CD8-positive, alpha-beta memory T cell (primary cell): ENCODE measurements at regions not wholly inside any gene's neighbourhood (a gene's known extent, or its start where the extent isn't known, plus 50 kb on each side); places are given as distances from the start of the nearest gene placed in this dataset.

Experiments used
- CTCF ChIA-PET: fragments of 350-600 bp; sonication (Branson Sonifier 250); formaldehyde crosslinking; loops from one replicate; lab custom pipeline; 2021; ENCODE audit warnings: antibody characterized with exemption; lab: Charles Lee
- POLR2A ChIA-PET: fragments of 350-600 bp; sonication (Branson Sonifier 250); formaldehyde crosslinking; loops from one replicate; lab custom pipeline; 2021; ENCODE audit warnings: antibody characterized with exemption; lab: Charles Lee
- DNase-seq, 5 donors: peaks; one replicate each; pipeline versions ENCODE4 v3.0.0 to v3.0.0-alpha.2; 2020 to 2022; ENCODE audit warnings: mixed read lengths in 1 of 5
- H3K27ac ChIP-seq: one replicate; pipeline ENCODE4 v1.7.0; 2013; ENCODE audit warnings: low read depth, mild to moderate bottlenecking, low read length, moderate library complexity
- H3K27me3 ChIP-seq: 2 replicates; pipeline ENCODE4 v1.7.0; 2013; ENCODE audit warnings: low read length, mild to moderate bottlenecking; ENCODE audit not compliant: insufficient read depth, poor library complexity, severe bottlenecking
- H3K36me3 ChIP-seq: 2 replicates; pipeline ENCODE4 v1.7.0; 2013; ENCODE audit warnings: mild to moderate bottlenecking, low read length, moderate library complexity; ENCODE audit not compliant: insufficient read depth
- H3K4me1 ChIP-seq: 2 replicates; pipeline ENCODE4 v1.7.0; 2013; ENCODE audit warnings: mild to moderate bottlenecking, low read length, moderate library complexity; ENCODE audit not compliant: insufficient read depth
- H3K4me3 ChIP-seq: 2 replicates; pipeline ENCODE4 v1.7.0; 2013; ENCODE audit warnings: mild to moderate bottlenecking, low read length
- H3K9me3 ChIP-seq: 2 replicates; pipeline ENCODE4 v1.7.0; 2013; ENCODE audit warnings: mild to moderate bottlenecking, low read length
- H3K27ac Mint-ChIP-seq, 8 donors: one replicate each; pipeline ENCODE4 v1.8.0; 2020 to 2021; ENCODE audit warnings: mixed read lengths in 8 of 8, mild to moderate bottlenecking in 6 of 8, inconsistent platforms in 3 of 8, moderate library complexity in 3 of 8
- H3K27me3 Mint-ChIP-seq, 2 donors: one replicate each; pipeline ENCODE4 v1.8.0; 2020 to 2021; ENCODE audit warnings: mixed read lengths in 2 of 2, mild to moderate bottlenecking in 1 of 2, moderate library complexity in 1 of 2
- H3K36me3 Mint-ChIP-seq, 3 donors: one replicate each; pipeline ENCODE4 v1.8.0; 2020 to 2021; ENCODE audit warnings: mixed read lengths in 3 of 3, inconsistent platforms in 1 of 3, mild to moderate bottlenecking in 1 of 3
- H3K4me1 Mint-ChIP-seq, 3 donors: one replicate each; pipeline ENCODE4 v1.8.0; 2020 to 2021; ENCODE audit warnings: mixed read lengths in 3 of 3, inconsistent platforms in 1 of 3, mild to moderate bottlenecking in 1 of 3
- H3K4me3 Mint-ChIP-seq, 7 donors: one replicate each; pipeline ENCODE4 v1.8.0; 2020 to 2021; ENCODE audit warnings: mixed read lengths in 7 of 7, mild to moderate bottlenecking in 6 of 7, moderate library complexity in 4 of 7, inconsistent platforms in 2 of 7
- H3K9me3 Mint-ChIP-seq, 5 donors: one replicate each; pipeline ENCODE4 v1.8.0; 2020 to 2022; ENCODE audit warnings: mixed read lengths in 5 of 5, mild to moderate bottlenecking in 3 of 5, moderate library complexity in 2 of 5, inconsistent platforms in 1 of 5

DNA sequence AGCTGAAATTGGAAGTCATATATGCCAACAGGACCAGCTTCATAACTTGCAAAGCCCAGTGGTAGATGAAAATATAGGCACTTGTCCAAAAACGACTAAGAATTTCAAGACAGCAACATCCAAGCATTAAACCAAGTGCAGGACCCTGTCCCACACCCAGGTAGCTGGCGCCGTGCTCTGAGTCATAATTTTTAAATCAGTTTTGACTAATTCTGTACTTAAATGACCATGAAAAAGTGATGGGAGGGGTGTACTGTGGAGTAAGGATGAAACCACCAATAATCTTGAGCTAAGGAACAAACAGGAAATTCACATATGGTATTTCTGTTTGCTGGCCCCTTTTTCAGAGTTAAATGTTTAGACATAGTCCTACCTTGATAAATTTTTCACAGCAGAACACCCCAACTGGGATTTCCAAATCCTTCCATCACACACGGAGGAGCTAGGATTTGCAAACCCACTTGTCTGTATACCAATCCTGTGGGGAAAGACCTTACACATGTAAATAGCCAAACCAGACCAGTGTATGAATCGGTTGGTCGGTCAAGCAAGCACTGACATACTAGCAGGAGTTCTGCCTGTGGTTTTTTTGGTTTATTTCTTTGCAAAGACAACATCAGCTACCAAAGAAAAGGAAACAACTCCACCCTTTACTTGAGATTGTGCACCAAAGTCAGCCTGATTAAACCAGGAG lies 235.7 kb upstream of the RAB4A start:
- H3K27me3 ChIP-seq, result no peaks in the 10 kb centered on the region

DNA sequence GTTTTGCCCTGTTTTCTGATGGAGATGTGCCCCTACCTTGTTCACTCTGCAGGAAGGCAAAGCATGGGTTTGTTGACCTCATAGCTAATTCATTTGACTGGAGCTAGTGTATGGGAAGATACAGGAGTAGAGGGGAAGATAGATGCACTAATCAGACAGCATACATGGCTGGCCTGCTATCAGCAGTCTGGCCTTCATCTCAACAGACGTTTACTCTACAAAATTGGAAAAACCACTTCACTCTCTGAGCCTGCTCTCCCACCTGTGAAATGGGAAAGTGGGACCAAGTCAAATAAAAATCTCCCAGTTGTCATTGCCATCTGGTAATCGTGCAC lies 235.2 kb upstream of the RAB4A start:
- Mint-ChIP-seq H3K4me3 (peak overlapping the region in 6 of 7 donors; percentile 68 to 88 (median 80)), H3K4me1 (peaks cover 63 to 82% (median 63%) of the 10 kb centered on the region in 3 donors), H3K27me3 (peaks cover 5 to 21% of the 10 kb centered on the region in 2 donors), H3K27ac (peak overlapping the region; percentile 74 to 93 (median 90)), H3K36me3 (peaks cover 0 to 25% (median 1%) of the 10 kb centered on the region in 3 donors), H3K9me3 (peaks cover 0 to 3% (median 0%) of the 10 kb centered on the region in 5 donors)
- no peak for DNase-seq
- POLR2A ChIA-PET, result no interaction called here
- Histone ChIP-seq H3K27ac (no peak overlapping the region), H3K27me3 (no peaks in the 10 kb centered on the region), H3K4me1 (peaks cover 41% of the 10 kb centered on the region), H3K4me3 (no peak overlapping the region), H3K36me3 (no peaks in the 10 kb centered on the region), H3K9me3 (no peaks in the 10 kb centered on the region)
- CTCF ChIA-PET, result no interaction called here

More for the DNA sequence above, 235.7 kb upstream of the RAB4A start:
- Mint-ChIP-seq H3K4me3 (peak overlapping the region; percentile 18 to 88 (median 79)), H3K9me3 (peaks cover 0 to 3% (median 0%) of the 10 kb centered on the region in 5 donors), H3K36me3 (peaks cover 0 to 22% (median 1%) of the 10 kb centered on the region in 3 donors), H3K27ac (peak overlapping the region; percentile 74 to 93 (median 90)), H3K4me1 (peaks cover 63 to 82% (median 63%) of the 10 kb centered on the region in 3 donors), H3K27me3 (peaks cover 5 to 16% of the 10 kb centered on the region in 2 donors)
- Histone ChIP-seq H3K36me3 (no peaks in the 10 kb centered on the region), H3K4me1 (peaks cover 41% of the 10 kb centered on the region), H3K9me3 (no peaks in the 10 kb centered on the region), H3K4me3 (no peak overlapping the region), H3K27ac (no peak overlapping the region)
- ChIA-PET POLR2A (no interaction called here), CTCF (interaction anchor here (1.0 kb wide), 1 partner anchor 10 kb away, joined by 3 read pairs; no protein-coding TSS in a partner anchor)
- no peak for DNase-seq

DNA sequence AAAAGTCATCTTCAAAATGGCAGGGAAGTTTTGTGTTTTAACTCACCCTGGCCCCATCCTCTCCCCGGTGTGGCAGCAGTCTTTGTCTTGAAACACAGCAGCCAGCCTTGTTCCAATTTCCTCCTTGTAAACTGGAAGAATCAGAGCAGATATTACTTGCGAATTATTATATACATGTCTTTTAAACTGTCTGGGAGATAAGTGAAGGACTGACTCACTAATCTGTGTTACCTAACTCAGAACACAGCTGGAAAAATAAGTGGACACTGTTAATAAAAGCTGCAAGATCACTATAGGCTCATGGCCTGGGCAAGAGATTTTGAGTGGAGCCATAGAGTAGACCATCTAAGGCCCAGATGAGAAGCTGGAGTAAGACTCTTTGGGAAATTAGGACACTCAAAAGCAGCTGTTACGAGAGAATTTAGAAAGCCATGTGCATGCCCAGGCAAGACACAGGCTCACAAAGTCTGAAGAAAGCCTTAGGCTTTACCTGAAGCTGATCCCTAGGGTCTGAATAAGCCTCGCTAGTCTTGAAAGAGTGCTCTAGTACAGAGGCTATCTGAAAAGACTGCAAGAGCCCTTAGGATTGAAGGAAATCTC lies 233.0 kb upstream of the RAB4A start:
- Mint-ChIP-seq H3K4me1 (peaks cover 54 to 64% (median 55%) of the 10 kb centered on the region in 3 donors), H3K36me3 (peaks cover 0 to 25% (median 1%) of the 10 kb centered on the region in 3 donors), H3K4me3 (no peak overlapping the region), H3K27me3 (peaks cover 5 to 26% of the 10 kb centered on the region in 2 donors), H3K9me3 (peaks cover 0 to 3% (median 0%) of the 10 kb centered on the region in 5 donors), H3K27ac (peak overlapping the region in 2 of 8 donors; percentile 52 to 74)
- H3K27ac ChIP-seq, result no peak overlapping the region
- H3K4me1 ChIP-seq, result peaks cover 34% of the 10 kb centered on the region
- no peak overlapping the region for H3K4me3 ChIP-seq
- ChIA-PET CTCF (no interaction called here), POLR2A (no interaction called here)
- DNase-seq, result no peak
- H3K9me3 ChIP-seq, result no peaks in the 10 kb centered on the region
- H3K36me3 ChIP-seq, result no peaks in the 10 kb centered on the region
- H3K27me3 ChIP-seq, result no peaks in the 10 kb centered on the region

DNA sequence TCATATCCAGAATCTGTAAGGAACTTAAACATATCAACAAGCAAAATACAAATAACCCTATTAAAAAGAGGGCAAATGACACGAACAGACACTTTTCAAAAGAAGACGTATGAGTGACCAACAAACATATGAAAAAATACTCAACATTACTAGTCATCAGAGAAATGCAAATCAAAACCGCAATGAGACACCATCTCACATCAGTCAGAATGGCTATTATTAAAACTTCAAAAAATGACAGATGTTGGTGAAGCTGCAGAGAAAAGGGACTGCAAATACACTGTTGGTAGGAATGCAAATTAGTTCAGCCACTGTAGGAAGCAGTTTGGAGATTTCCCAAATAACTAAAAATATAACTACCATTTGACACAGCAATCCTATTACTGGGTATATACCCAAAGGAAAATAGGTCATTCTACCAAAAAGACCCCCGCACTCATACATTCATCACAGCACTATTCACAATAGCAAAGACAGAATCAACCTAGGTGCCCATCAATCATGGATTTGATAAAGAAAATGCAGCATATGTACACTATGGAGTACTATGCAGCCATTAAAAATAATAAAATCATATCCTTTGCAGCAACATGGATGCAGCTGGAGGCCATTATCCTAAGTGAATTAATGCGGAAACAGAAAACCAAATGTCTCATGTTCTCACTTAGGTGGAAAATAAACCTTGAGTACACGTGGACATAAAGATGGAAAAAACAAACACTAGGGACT lies 230.1 kb upstream of the RAB4A start:
- Histone ChIP-seq H3K27me3 (no peaks in the 10 kb centered on the region), H3K4me1 (peaks cover 12% of the 10 kb centered on the region), H3K9me3 (no peaks in the 10 kb centered on the region), H3K4me3 (no peak overlapping the region), H3K27ac (no peak overlapping the region), H3K36me3 (no peaks in the 10 kb centered on the region)
- peaks cover 26 to 45% (median 28%) of the 10 kb centered on the region in 3 donors for H3K4me1 Mint-ChIP-seq
- DNase-seq, result no peak
- H3K27me3 Mint-ChIP-seq, result peaks cover 5 to 40% of the 10 kb centered on the region in 2 donors
- ChIA-PET POLR2A (no interaction called here), CTCF (no interaction called here)
- peaks cover 0 to 29% (median 1%) of the 10 kb centered on the region in 3 donors for H3K36me3 Mint-ChIP-seq
- no peak overlapping the region for H3K4me3 Mint-ChIP-seq
- H3K9me3 Mint-ChIP-seq, result peaks cover 0 to 3% (median 0%) of the 10 kb centered on the region in 5 donors
- H3K27ac Mint-ChIP-seq, result no peak overlapping the region

DNA sequence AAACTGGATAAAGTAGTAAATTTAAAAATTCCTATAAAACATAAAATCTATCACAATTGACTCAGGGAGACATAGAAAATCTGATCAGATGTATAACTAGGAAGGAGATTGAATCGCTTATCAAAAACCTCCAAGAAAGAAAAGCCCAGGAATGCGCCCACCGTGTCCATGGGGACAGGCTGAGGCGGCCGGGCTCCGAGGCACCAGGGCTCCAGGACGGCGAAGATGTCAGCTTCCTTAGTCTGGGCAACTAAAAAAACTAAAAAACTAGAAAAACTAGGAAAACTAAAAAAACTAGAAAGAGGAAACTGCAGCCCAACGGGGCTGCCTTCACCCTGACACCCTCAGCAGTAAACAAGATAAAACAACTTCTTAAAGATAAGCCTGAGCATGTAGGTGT lies 229.0 kb upstream of the RAB4A start:
- Histone ChIP-seq H3K4me1 (peaks cover under 1% of the 10 kb centered on the region), H3K9me3 (no peaks in the 10 kb centered on the region), H3K4me3 (no peak overlapping the region), H3K36me3 (no peaks in the 10 kb centered on the region), H3K27ac (no peak overlapping the region), H3K27me3 (no peaks in the 10 kb centered on the region)
- peaks cover 0 to 25% (median 1%) of the 10 kb centered on the region in 3 donors for H3K36me3 Mint-ChIP-seq
- ChIA-PET CTCF (no interaction called here), POLR2A (no interaction called here)
- H3K27me3 Mint-ChIP-seq, result peaks cover 5 to 40% of the 10 kb centered on the region in 2 donors
- no peak overlapping the region for H3K27ac Mint-ChIP-seq
- no peak overlapping the region for H3K4me3 Mint-ChIP-seq
- peaks cover 14 to 34% (median 17%) of the 10 kb centered on the region in 3 donors for H3K4me1 Mint-ChIP-seq
- H3K9me3 Mint-ChIP-seq, result peaks cover 0 to 3% (median 0%) of the 10 kb centered on the region in 5 donors
- DNase-seq, result no peak

DNA sequence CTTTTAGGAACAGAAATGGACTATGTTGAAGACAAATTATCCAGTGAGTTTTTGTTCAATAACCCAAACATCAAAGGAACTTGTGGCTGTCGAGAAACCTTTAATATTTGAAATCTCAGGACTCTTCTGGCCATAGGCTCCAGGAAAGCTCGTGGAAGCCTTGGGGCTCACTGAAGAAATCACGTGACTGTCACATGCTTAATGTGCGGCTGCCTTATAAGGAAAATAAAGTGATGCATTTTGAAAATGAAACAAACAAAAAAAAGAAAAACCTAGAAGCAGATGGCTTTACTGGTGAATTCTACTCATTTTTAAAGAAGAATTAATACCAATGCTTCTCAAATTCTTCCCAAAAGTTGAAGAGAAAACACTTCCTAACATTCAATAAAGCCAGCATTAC lies 228.4 kb upstream of the RAB4A start:
- Mint-ChIP-seq H3K27ac (no peak overlapping the region), H3K4me1 (peaks cover 12 to 28% (median 13%) of the 10 kb centered on the region in 3 donors), H3K27me3 (peaks cover 6 to 40% of the 10 kb centered on the region in 2 donors), H3K4me3 (no peak overlapping the region), H3K9me3 (peaks cover 0 to 3% (median 0%) of the 10 kb centered on the region in 5 donors), H3K36me3 (peaks cover 0 to 23% (median 1%) of the 10 kb centered on the region in 3 donors)
- Histone ChIP-seq H3K36me3 (no peaks in the 10 kb centered on the region), H3K4me3 (no peak overlapping the region), H3K9me3 (no peaks in the 10 kb centered on the region), H3K4me1 (no peaks in the 10 kb centered on the region), H3K27ac (no peak overlapping the region), H3K27me3 (no peaks in the 10 kb centered on the region)
- DNase-seq, result no peak
- ChIA-PET POLR2A (no interaction called here), CTCF (no interaction called here)

DNA sequence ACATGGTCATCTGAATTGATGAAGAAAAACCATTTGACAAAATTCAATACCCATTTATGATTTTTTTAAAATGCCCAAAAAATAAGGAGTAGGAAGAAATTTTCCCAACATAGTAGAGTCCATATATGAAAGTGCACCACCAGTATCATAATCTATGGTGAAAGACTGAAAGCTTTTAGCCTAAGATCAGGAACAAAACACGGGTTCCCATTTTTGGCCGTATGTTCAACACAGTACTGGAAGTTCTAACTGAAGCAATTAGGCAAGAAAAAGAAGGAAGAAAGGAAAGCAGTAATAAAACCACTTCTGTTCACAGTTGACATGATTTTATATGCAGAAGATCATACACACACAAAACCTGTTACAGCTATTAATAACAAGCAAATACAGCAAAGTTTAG lies 227.8 kb upstream of the RAB4A start:
- H3K9me3 ChIP-seq, result no peaks in the 10 kb centered on the region
- Mint-ChIP-seq H3K9me3 (peaks cover 0 to 3% (median 0%) of the 10 kb centered on the region in 5 donors), H3K4me1 (peaks cover 7 to 22% (median 10%) of the 10 kb centered on the region in 3 donors), H3K27me3 (peaks cover 6 to 40% of the 10 kb centered on the region in 2 donors), H3K4me3 (no peak overlapping the region), H3K27ac (no peak overlapping the region), H3K36me3 (peaks cover 0 to 20% (median 1%) of the 10 kb centered on the region in 3 donors)
- no peaks in the 10 kb centered on the region for H3K27me3 ChIP-seq
- H3K4me3 ChIP-seq, result no peak overlapping the region
- H3K36me3 ChIP-seq, result no peaks in the 10 kb centered on the region
- no peak for DNase-seq
- CTCF ChIA-PET, result no interaction called here
- H3K4me1 ChIP-seq, result no peaks in the 10 kb centered on the region
- H3K27ac ChIP-seq, result no peak overlapping the region
- POLR2A ChIA-PET, result no interaction called here
